ENCODE measurements at regions not wholly inside any gene's neighbourhood (a gene's known extent, or its start where the extent isn't known, plus 50 kb on each side); places are given as distances from the start of the nearest gene placed in this dataset.

GRCh38 chr4:20646287-20646686, 54.0 kb upstream of the PACRGL start:
- Histone ChIP-seq H2AFZ (ENCODE audit: low read depth, low read length) (no peak overlapping the region), H4K20me1 (replicated peaks; ENCODE audit: control insufficient read depth, extremely low read depth, insufficient read depth, low read length) (no peaks in the 10 kb centered on the region), H3K27me3 (ENCODE audit: control insufficient read depth in 2 of 2, insufficient read depth in 2 of 2, low read length in 2 of 2) (peaks cover 10 to 14% of the 10 kb centered on the region in 2 experiments), H3K9ac (replicated peaks; ENCODE audit: extremely low read depth, insufficient read depth, low read length) (no peak overlapping the region), H3K36me3 (ENCODE audit: control insufficient read depth in 2 of 2, extremely low read depth in 1 of 2, insufficient read depth in 2 of 2, low read length in 2 of 2) (no peaks in the 10 kb centered on the region), H3K4me3 (replicated peaks in 1 of 3; ENCODE audit: insufficient read depth in 1 of 3, low read depth in 1 of 3, low read length in 3 of 3) (no peak overlapping the region), H3K79me2 (ENCODE audit: control insufficient read depth, insufficient read depth, low read length) (no peaks in the 10 kb centered on the region), H3K4me1 (ENCODE audit: control insufficient read depth, extremely low read depth, insufficient read depth, low read length) (no peaks in the 10 kb centered on the region), H3K4me2 (ENCODE audit: insufficient read depth, low read length) (no peak overlapping the region), H3K9me1 (replicated peaks; ENCODE audit: control insufficient read depth, extremely low read depth, insufficient read depth, low read length) (no peaks in the 10 kb centered on the region), H3K27ac (ENCODE audit: insufficient read depth, low read depth, low read length) (no peak overlapping the region), H3K9me3 (replicated peaks; ENCODE audit: control insufficient read depth, insufficient read depth, low read length) (no peaks in the 10 kb centered on the region)
- TF ChIP-seq, protein P1, sequence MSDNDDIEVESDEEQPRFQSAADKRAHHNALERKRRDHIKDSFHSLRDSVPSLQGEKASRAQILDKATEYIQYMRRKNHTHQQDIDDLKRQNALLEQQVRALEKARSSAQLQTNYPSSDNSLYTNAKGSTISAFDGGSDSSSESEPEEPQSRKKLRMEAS (IDR thresholded peaks at IDR 0.05; ENCODE audit: insufficient read depth, insufficient read length), result no peak
- TF ChIP-seq EZH2 (IDR thresholded peaks at IDR 0.05; ENCODE audit: borderline replicate concordance, low read depth, low read length, severe bottlenecking) (no peak), POLR2AphosphoS5 (IDR thresholded peaks at IDR 0.05; ENCODE audit: insufficient read depth, low read depth, low read length) (no peak), JUN (IDR thresholded peaks at IDR 0.05; ENCODE audit: borderline replicate concordance, insufficient read depth, insufficient read length, low read depth) (no peak), FOS (IDR thresholded peaks at IDR 0.05; ENCODE audit: borderline replicate concordance, insufficient read depth, low read length) (no peak), GATA2 (IDR thresholded peaks at IDR 0.05; ENCODE audit: insufficient read depth, insufficient read length, low read depth, low read length) (no peak)
- CTCF ChIA-PET, result interaction anchor here (2.0 kb wide), 1 partner anchor 16 kb away, joined by 5 read pairs; no protein-coding TSS in a partner anchor
- no peak for DNase-seq (ENCODE audit: low read depth, low spot score)
- intact Hi-C loops (cut with micrococcal nuclease) (no loop called here), dilution Hi-C loops (cut with MboI; ENCODE audit: extremely low pct_ligation_motif_present, low sequenced_read_pairs) (no loop called here)
- POLR2A ChIA-PET, result no interaction called here
- FAIRE-seq, result peak; percentile 8
- no TSS peak for BruUV-seq (replicated peaks)

MicroRNAs in the stretch of these regions (microRNA counts, 767-probe panel; counts per million panel counts)
- 723 counts per million, percentile 96 among the panel's probes with 10 or more counts for microRNA hsa-miR-218-5p

Small RNA genes lying in the stretch of these regions (microRNA-seq; reads per million reads assigned to microRNA genes)
- 20.7 reads per million, percentile 36 among the genes with 10 or more reads in this experiment for gene MIR218-1 (ENCODE audit: borderline number of aligned reads, borderline replicate concordance)

Small RNA genes lying in the stretch of these regions (small RNA-seq; reads per million reads assigned to genes)
- 5.7 reads per million, percentile 42 among the genes with 10 or more reads in this experiment for gene MIR218-1 (ENCODE audit: insufficient read depth, insufficient read length, low read depth, low replicate concordance)

Data from endothelial cell of umbilical vein (primary cell).